ENCODE measurements at regions not wholly inside any gene's neighbourhood (a gene's known extent, or its start where the extent isn't known, plus 50 kb on each side); places are given as distances from the start of the nearest gene placed in this dataset.

DNA sequence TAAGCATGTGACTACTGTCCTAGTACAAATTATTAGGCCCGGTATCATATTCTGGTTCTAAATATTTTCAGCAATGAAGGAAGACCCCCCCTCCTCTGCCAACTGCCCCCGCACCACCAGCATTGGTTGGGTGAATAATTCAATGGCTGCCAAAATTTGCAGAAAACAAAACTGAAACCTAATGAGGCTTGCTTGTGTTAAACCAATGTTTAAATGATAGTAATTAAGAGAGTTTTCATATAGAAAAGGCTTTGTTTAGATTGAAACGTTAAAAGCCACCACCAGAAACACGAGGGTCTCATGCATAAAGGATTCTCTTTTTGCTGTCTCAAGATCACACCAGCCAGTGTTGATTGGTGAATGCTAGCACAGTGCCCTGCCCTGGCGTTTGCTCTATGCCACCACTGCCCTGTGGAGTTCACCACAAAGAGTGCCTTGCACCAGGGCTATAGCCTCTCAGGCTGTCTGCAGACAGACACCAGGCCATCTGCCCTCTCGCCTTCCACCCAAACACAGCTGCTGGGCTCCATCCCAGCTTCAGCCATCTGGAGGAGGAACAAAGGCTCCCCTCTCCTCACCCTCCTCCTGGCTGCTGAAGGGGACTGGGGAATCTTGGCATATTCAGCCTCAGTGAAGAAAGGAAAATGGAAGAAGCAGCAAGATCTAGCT, 200.3 kb upstream of the PFN2 start:
- H3K79me2 ChIP-seq (ENCODE audit: control insufficient read depth, insufficient read depth, low read length): no peaks in the 10 kb centered on the region
- no CpG with 5 or more reads among the region's 6 CpGs for WGBS (ENCODE audit: extremely low coverage, insufficient coverage, low lambda C conversion rate)
- no peak overlapping the region for H3K4me2 ChIP-seq (ENCODE audit: low read length)
- no peak overlapping the region for H3K23ac ChIP-seq (ENCODE audit: low read length)
- no peak for DNase-seq
- no peak overlapping the region for H2BK5ac ChIP-seq (ENCODE audit: low read length)
- no peak overlapping the region for H4K8ac ChIP-seq (ENCODE audit: low read depth, low read length)
- no peak overlapping the region for H4K5ac ChIP-seq (ENCODE audit: low read length)
- no peak overlapping the region for H2BK120ac ChIP-seq (ENCODE audit: low read depth, low read length)
- no peaks in the 10 kb centered on the region for H3K79me1 ChIP-seq (ENCODE audit: low read length)
- H2BK15ac ChIP-seq (replicated peaks; ENCODE audit: low read depth): no peak overlapping the region
- H2AK5ac ChIP-seq (ENCODE audit: low read length): no peak overlapping the region
- H3K4ac ChIP-seq (ENCODE audit: low read depth, low read length): no peak overlapping the region
- no peak overlapping the region for H3K56ac ChIP-seq (ENCODE audit: low read length)
- H3K27me3 ChIP-seq (ENCODE audit: insufficient read depth, low read length, poor library complexity): no peaks in the 10 kb centered on the region
- no peaks in the 10 kb centered on the region for H3K36me3 ChIP-seq (ENCODE audit: control insufficient read depth, insufficient read depth, low read length)
- H3K18ac ChIP-seq (ENCODE audit: low read length): no peak overlapping the region
- no peak overlapping the region for H3K9ac ChIP-seq (ENCODE audit: low read length)
- H3K27ac ChIP-seq (ENCODE audit: low read depth, low read length): no peak overlapping the region
- H3K4me1 ChIP-seq (ENCODE audit: control insufficient read depth, low read depth, low read length): no peaks in the 10 kb centered on the region
- no peak overlapping the region for H3K4me3 ChIP-seq (ENCODE audit: low read length)

DNA sequence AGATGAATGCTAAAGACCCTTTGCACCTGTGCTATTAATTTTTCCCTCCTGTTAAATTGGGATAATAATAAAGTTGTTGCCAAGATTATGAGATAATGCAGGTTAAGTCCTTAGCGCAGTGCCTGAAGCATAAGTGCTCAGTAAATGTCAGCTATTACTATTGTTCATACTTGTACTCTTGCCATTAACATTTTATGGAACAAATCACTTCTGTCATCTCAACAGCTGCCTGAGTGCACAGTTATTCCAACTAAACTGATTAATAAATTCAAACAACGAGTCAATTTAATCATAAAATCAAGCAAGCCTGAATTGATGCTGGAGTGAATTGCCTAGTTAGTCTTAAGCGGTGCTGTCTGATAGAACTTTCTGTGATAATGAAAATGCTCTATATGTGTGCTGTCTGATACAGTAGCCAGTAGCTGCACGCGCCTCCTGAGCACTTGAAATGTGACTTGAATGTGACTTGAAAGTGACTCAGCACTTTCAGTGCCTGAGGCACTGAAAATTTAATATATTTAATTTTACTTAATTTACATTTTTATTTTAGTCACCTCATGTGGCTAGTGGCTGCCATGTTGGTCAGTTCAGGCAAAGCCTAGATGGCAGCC, 198.7 kb upstream of the PFN2 start:
- Histone ChIP-seq H2BK120ac (ENCODE audit: low read depth, low read length) (no peak overlapping the region), H2BK15ac (replicated peaks; ENCODE audit: low read depth) (no peak overlapping the region), H3K18ac (ENCODE audit: low read length) (no peak overlapping the region), H2AK5ac (ENCODE audit: low read length) (no peak overlapping the region), H3K79me1 (ENCODE audit: low read length) (no peaks in the 10 kb centered on the region), H3K27me3 (ENCODE audit: insufficient read depth, low read length, poor library complexity) (no peaks in the 10 kb centered on the region), H3K79me2 (ENCODE audit: control insufficient read depth, insufficient read depth, low read length) (no peaks in the 10 kb centered on the region), H4K5ac (ENCODE audit: low read length) (no peak overlapping the region), H3K36me3 (ENCODE audit: control insufficient read depth, insufficient read depth, low read length) (no peaks in the 10 kb centered on the region), H4K8ac (ENCODE audit: low read depth, low read length) (no peak overlapping the region), H3K23ac (ENCODE audit: low read length) (no peak overlapping the region), H3K27ac (ENCODE audit: low read depth, low read length) (no peak overlapping the region), H3K56ac (ENCODE audit: low read length) (no peak overlapping the region), H2BK5ac (ENCODE audit: low read length) (no peak overlapping the region), H3K4me2 (ENCODE audit: low read length) (no peak overlapping the region), H3K4me1 (ENCODE audit: control insufficient read depth, low read depth, low read length) (no peaks in the 10 kb centered on the region), H3K4me3 (ENCODE audit: low read length) (no peak overlapping the region), H3K9ac (ENCODE audit: low read length) (no peak overlapping the region), H3K4ac (ENCODE audit: low read depth, low read length) (no peak overlapping the region)
- no peak for DNase-seq
- WGBS (ENCODE audit: extremely low coverage, insufficient coverage, low lambda C conversion rate): no CpG with 5 or more reads among the region's 5 CpGs

DNA sequence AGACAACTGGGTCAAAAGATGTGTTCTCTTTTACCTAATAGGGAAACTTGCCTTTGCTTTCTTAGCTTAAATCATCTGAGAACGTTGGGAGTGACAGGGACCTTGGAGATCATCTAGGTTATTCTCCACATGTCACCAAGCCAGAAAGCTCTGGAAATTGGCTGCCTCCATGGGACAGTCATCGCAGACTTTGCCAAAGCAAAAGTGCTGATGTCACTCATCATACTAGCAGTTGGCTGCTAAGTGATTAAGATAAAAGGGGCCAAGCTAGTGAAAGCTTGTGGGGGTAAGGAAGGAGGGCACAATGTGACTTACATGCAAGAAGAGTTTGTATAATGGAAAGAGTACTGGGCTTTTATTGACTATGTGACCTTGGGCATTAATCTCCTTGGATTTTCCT, 198.0 kb upstream of the PFN2 start:
- Histone ChIP-seq H4K8ac (ENCODE audit: low read depth, low read length) (no peak overlapping the region), H3K27ac (ENCODE audit: low read depth, low read length) (no peak overlapping the region), H3K79me1 (ENCODE audit: low read length) (no peaks in the 10 kb centered on the region), H2BK120ac (ENCODE audit: low read depth, low read length) (no peak overlapping the region), H3K27me3 (ENCODE audit: insufficient read depth, low read length, poor library complexity) (no peaks in the 10 kb centered on the region), H3K4me2 (ENCODE audit: low read length) (no peak overlapping the region), H3K36me3 (ENCODE audit: control insufficient read depth, insufficient read depth, low read length) (no peaks in the 10 kb centered on the region), H3K4ac (ENCODE audit: low read depth, low read length) (no peak overlapping the region), H3K4me1 (ENCODE audit: control insufficient read depth, low read depth, low read length) (no peaks in the 10 kb centered on the region), H3K4me3 (ENCODE audit: low read length) (no peak overlapping the region), H2AK5ac (ENCODE audit: low read length) (no peak overlapping the region), H3K18ac (ENCODE audit: low read length) (no peak overlapping the region), H2BK5ac (ENCODE audit: low read length) (no peak overlapping the region), H3K9ac (ENCODE audit: low read length) (no peak overlapping the region), H4K5ac (ENCODE audit: low read length) (no peak overlapping the region), H3K56ac (ENCODE audit: low read length) (no peak overlapping the region), H3K23ac (ENCODE audit: low read length) (no peak overlapping the region), H3K79me2 (ENCODE audit: control insufficient read depth, insufficient read depth, low read length) (no peaks in the 10 kb centered on the region), H2BK15ac (replicated peaks; ENCODE audit: low read depth) (peak overlapping the region; percentile 57)
- DNase-seq: no peak
- no CpG with 5 or more reads among the region's 2 CpGs for WGBS (ENCODE audit: extremely low coverage, insufficient coverage, low lambda C conversion rate)

DNA sequence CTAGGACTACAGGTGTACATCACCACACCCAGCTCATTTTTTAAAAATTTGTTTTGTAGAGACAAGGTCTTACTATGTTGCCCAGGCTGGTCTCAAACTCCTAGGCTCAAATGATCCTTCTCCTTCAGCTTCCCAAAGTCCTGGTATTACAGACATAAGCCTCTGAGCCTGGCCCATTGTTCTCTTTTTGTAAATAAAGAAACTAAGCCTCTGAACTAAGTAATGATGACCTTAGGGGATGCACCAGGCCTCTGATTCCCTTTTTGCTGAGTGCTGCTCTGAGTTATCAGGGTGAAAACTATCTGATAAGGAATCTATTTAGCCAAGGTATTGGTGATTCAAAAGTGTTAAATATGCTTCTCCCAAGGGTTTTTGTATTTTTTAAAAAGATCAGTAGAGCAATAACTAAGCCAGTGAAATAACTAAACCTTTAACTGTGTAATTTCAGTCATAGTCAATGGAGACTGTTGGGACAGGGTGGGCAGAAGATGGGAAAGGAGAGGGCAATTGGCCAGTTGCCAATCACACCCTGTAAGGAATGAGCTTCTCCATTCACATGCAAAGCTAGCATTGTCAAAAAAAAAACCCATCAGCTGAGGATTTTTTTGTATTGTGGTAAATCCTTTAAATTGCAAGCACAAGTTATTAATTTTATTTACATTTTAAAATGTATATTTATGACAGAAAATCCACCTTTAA, 194.8 kb upstream of the PFN2 start:
- no peak overlapping the region for H3K4ac ChIP-seq (ENCODE audit: low read depth, low read length)
- no peak overlapping the region for H2AK5ac ChIP-seq (ENCODE audit: low read length)
- H3K36me3 ChIP-seq (ENCODE audit: control insufficient read depth, insufficient read depth, low read length): no peaks in the 10 kb centered on the region
- peak; percentile 52 for DNase-seq
- H4K8ac ChIP-seq (ENCODE audit: low read depth, low read length): no peak overlapping the region
- no peak overlapping the region for H3K56ac ChIP-seq (ENCODE audit: low read length)
- H3K27ac ChIP-seq (ENCODE audit: low read depth, low read length): no peak overlapping the region
- no peak overlapping the region for H2BK15ac ChIP-seq (replicated peaks; ENCODE audit: low read depth)
- H3K79me2 ChIP-seq (ENCODE audit: control insufficient read depth, insufficient read depth, low read length): no peaks in the 10 kb centered on the region
- no peak overlapping the region for H3K4me2 ChIP-seq (ENCODE audit: low read length)
- H3K27me3 ChIP-seq (ENCODE audit: insufficient read depth, low read length, poor library complexity): no peaks in the 10 kb centered on the region
- H3K4me1 ChIP-seq (ENCODE audit: control insufficient read depth, low read depth, low read length): no peaks in the 10 kb centered on the region
- H3K23ac ChIP-seq (ENCODE audit: low read length): no peak overlapping the region
- no peak overlapping the region for H3K4me3 ChIP-seq (ENCODE audit: low read length)
- peak overlapping the region; percentile 80 for H3K18ac ChIP-seq (ENCODE audit: low read length)
- no peak overlapping the region for H4K5ac ChIP-seq (ENCODE audit: low read length)
- peak overlapping the region; percentile 28 for H2BK120ac ChIP-seq (ENCODE audit: low read depth, low read length)
- H2BK5ac ChIP-seq (ENCODE audit: low read length): no peak overlapping the region
- H3K9ac ChIP-seq (ENCODE audit: low read length): no peak overlapping the region
- H3K79me1 ChIP-seq (ENCODE audit: low read length): no peaks in the 10 kb centered on the region

DNA sequence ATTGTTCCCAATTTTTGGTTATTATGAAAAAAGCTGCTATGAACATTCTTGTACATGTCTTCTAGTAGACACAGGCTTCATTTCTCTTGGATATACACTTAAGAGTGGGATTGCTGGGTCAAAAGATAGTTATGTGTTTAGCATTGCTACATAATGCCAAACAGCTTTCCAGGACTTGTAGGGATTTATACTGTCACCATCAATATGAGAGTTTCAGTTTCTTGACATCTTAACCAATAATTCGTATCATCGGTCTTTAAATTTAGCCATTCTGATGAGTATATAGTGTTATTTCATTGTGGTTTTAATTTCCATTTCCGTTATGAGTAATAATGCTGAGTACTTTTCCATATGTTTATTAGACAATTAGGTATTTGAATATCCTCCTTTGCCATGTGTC, 190.3 kb upstream of the PFN2 start:
- no peak overlapping the region for H3K4ac ChIP-seq (ENCODE audit: low read depth, low read length)
- no peak overlapping the region for H4K5ac ChIP-seq (ENCODE audit: low read length)
- no peak overlapping the region for H3K27ac ChIP-seq (ENCODE audit: low read depth, low read length)
- no peak overlapping the region for H2BK5ac ChIP-seq (ENCODE audit: low read length)
- H3K4me3 ChIP-seq (ENCODE audit: low read length): no peak overlapping the region
- H3K27me3 ChIP-seq (ENCODE audit: insufficient read depth, low read length, poor library complexity): no peaks in the 10 kb centered on the region
- H3K9ac ChIP-seq (ENCODE audit: low read length): no peak overlapping the region
- no peak overlapping the region for H3K18ac ChIP-seq (ENCODE audit: low read length)
- no peak overlapping the region for H3K4me2 ChIP-seq (ENCODE audit: low read length)
- DNase-seq: no peak
- H3K36me3 ChIP-seq (ENCODE audit: control insufficient read depth, insufficient read depth, low read length): no peaks in the 10 kb centered on the region
- no peak overlapping the region for H2AK5ac ChIP-seq (ENCODE audit: low read length)
- no peak overlapping the region for H2BK120ac ChIP-seq (ENCODE audit: low read depth, low read length)
- H2BK15ac ChIP-seq (replicated peaks; ENCODE audit: low read depth): no peak overlapping the region
- H3K56ac ChIP-seq (ENCODE audit: low read length): no peak overlapping the region
- H3K79me2 ChIP-seq (ENCODE audit: control insufficient read depth, insufficient read depth, low read length): no peaks in the 10 kb centered on the region
- no CpG with 5 or more reads among the region's 3 CpGs for WGBS (ENCODE audit: extremely low coverage, insufficient coverage, low lambda C conversion rate)
- H3K79me1 ChIP-seq (ENCODE audit: low read length): no peaks in the 10 kb centered on the region
- H3K23ac ChIP-seq (ENCODE audit: low read length): no peak overlapping the region
- H3K4me1 ChIP-seq (ENCODE audit: control insufficient read depth, low read depth, low read length): no peaks in the 10 kb centered on the region
- no peak overlapping the region for H4K8ac ChIP-seq (ENCODE audit: low read depth, low read length)

Measured in mesendoderm (in vitro differentiated cells).